PC-9 (cell line): ENCODE measurements at regions not wholly inside any gene's neighbourhood (a gene's known extent, or its start where the extent isn't known, plus 50 kb on each side); places are given as distances from the start of the nearest gene placed in this dataset.

Experiments used
- BruUV-seq: library from RNA; stranded (reverse); fragments of 400-500 nt; replicated peaks from 2 replicates; lab custom pipeline; 2021; lab: Mats Ljungman, UMichigan
- CTCF ChIA-PET: fragments of 300-600 bp; sonication (Branson Sonifier 250); formaldehyde crosslinking; loops from one replicate; lab custom pipeline; 2022; ENCODE audit warnings: antibody characterized with exemption; lab: Charles Lee
- POLR2A ChIA-PET: fragments of 300-600 bp; sonication (Branson Sonifier 250); formaldehyde crosslinking; loops from one replicate; lab custom pipeline; 2022; ENCODE audit warnings: antibody characterized with exemption; ENCODE audit not compliant: unreplicated experiment; lab: Charles Lee
- DNase-seq, 2 experiments: peaks; one replicate each; pipeline versions ENCODE4 v3.0.0 to v3.0.0-alpha.2; 2015 to 2022; ENCODE audit warnings: mixed read lengths in 1 of 2
- H2AFZ ChIP-seq: fragments of 200-600 bp; sonication (generic); 2 replicates; pipeline ENCODE4 v1.8.1; 2017; ENCODE audit warnings: antibody characterized with exemption
- H3F3A ChIP-seq: fragments of 200-600 bp; sonication (generic); 2 replicates; pipeline ENCODE4 v1.8.1; 2017; ENCODE audit warnings: antibody characterized with exemption, mild to moderate bottlenecking, low read depth; ENCODE audit not compliant: insufficient read depth
- H3K27ac ChIP-seq: fragments of 200-600 bp; sonication (generic); 2 replicates; pipeline ENCODE4 v1.6.1; 2016; ENCODE audit warnings: mixed run types
- H3K27me3 ChIP-seq: fragments of 200-600 bp; sonication (generic); 2 replicates; pipeline ENCODE4 v1.6.1; 2016; ENCODE audit warnings: low read depth, mixed run types; ENCODE audit not compliant: insufficient read depth
- H3K36me3 ChIP-seq: fragments of 200-600 bp; sonication (generic); 2 replicates; pipeline ENCODE4 v1.6.1; 2016; ENCODE audit warnings: low read depth, mixed run types
- H3K4me1 ChIP-seq: fragments of 200-600 bp; sonication (generic); replicated peaks from 2 replicates; pipeline ENCODE4 v1.6.1; 2016; ENCODE audit warnings: mixed run types; ENCODE audit not compliant: insufficient read depth
- H3K4me2 ChIP-seq: fragments of 200-600 bp; sonication (generic); 2 replicates; pipeline ENCODE4 v1.6.1; 2017; ENCODE audit warnings: mixed run types
- H3K4me3 ChIP-seq: fragments of 200-600 bp; sonication (generic); 2 replicates; pipeline ENCODE4 v1.6.1; 2016; ENCODE audit warnings: mixed run types
- H3K79me2 ChIP-seq: fragments of 200-600 bp; sonication (generic); 2 replicates; pipeline ENCODE4 v1.6.1; 2017; ENCODE audit warnings: low read depth, mixed run types
- H3K9me2 ChIP-seq: fragments of 200-600 bp; sonication (generic); 2 replicates; pipeline ENCODE4 v1.8.1; 2017; ENCODE audit warnings: mild to moderate bottlenecking; ENCODE audit not compliant: insufficient read depth
- H3K9me3 ChIP-seq: fragments of 200-600 bp; sonication (generic); 2 replicates; pipeline ENCODE4 v1.8.1; 2016; ENCODE audit warnings: low read depth; ENCODE audit not compliant: insufficient read depth
- H4K20me1 ChIP-seq: fragments of 200-600 bp; sonication (generic); 2 replicates; pipeline ENCODE4 v1.8.1; 2017; ENCODE audit not compliant: insufficient read depth
- CTCF ChIP-seq: fragments of 200-600 bp; sonication (generic); conservative IDR thresholded peaks from 2 replicates; pipeline ENCODE4 v1.6.1; 2017; ENCODE audit warnings: mixed run types, antibody characterized with exemption, mild to moderate bottlenecking, moderate library complexity
- EZH2 ChIP-seq: fragments of 200-600 bp; sonication (generic); IDR thresholded peaks from 2 replicates; pipeline ENCODE4 v1.8.0; 2017; ENCODE audit warnings: antibody characterized with exemption, low read depth
- intact Hi-C: fragments of 100-400 bp; cut with micrococcal nuclease; formaldehyde crosslinking; loops from one replicate; pipeline ENCODE4 v1.10.0; 2022; ENCODE audit not compliant: unreplicated experiment

- BruUV-seq: no TSS peak
- intact Hi-C loops: no loop called here
- no peaks in the 10 kb centered on the region for H3F3A ChIP-seq
- no peak overlapping the region for H3K4me3 ChIP-seq
- no peaks in the 10 kb centered on the region for H3K4me1 ChIP-seq
- no peaks in the 10 kb centered on the region for H3K27me3 ChIP-seq
- no peak overlapping the region for H3K4me2 ChIP-seq
- DNase-seq: no peak
- 0 out of 2 replicates have a peak, but pooled peaks cover 2% of the 10 kb centered on the region for H3K9me2 ChIP-seq
- no peak overlapping the region for H2AFZ ChIP-seq
- POLR2A ChIA-PET: interaction anchor here (0.6 kb wide), 1 partner anchor 132 kb away, joined by 3 read pairs; no protein-coding TSS in a partner anchor
- no peaks in the 10 kb centered on the region for H3K36me3 ChIP-seq
- TF ChIP-seq EZH2: no peak
- TF ChIP-seq CTCF: no peak
- no peaks in the 10 kb centered on the region for H3K79me2 ChIP-seq
- no peaks in the 10 kb centered on the region for H3K9me3 ChIP-seq
- CTCF ChIA-PET: no interaction called here
- no peak overlapping the region for H3K27ac ChIP-seq
- no peaks in the 10 kb centered on the region for H4K20me1 ChIP-seq
These were observed 227.6 kb upstream of the STEAP1 start for GRCh38 chr7:89926701-89927100.

- Histone ChIP-seq H3K27ac (no peak overlapping the region), H3K9me3 (no peaks in the 10 kb centered on the region), H3K4me3 (no peak overlapping the region), H3K4me2 (no peak overlapping the region), H3K79me2 (no peaks in the 10 kb centered on the region), H2AFZ (no peak overlapping the region), H3K9me2 (0 out of 2 replicates have a peak, but pooled peaks cover 4% of the 10 kb centered on the region), H3K4me1 (no peaks in the 10 kb centered on the region), H3K36me3 (no peaks in the 10 kb centered on the region), H3K27me3 (no peaks in the 10 kb centered on the region), H3F3A (no peaks in the 10 kb centered on the region), H4K20me1 (no peaks in the 10 kb centered on the region)
- intact Hi-C loops: no loop called here
- ChIA-PET POLR2A (no interaction called here), CTCF (interaction anchor here (0.7 kb wide), 1 partner anchor 176 kb away, joined by 3 read pairs; no protein-coding TSS in a partner anchor)
- no TSS peak for BruUV-seq
- DNase-seq: no peak
- TF ChIP-seq CTCF (no peak), EZH2 (no peak)
These were observed 226.5 kb upstream of the STEAP1 start for GRCh38 chr7:89927762-89928161.

GRCh38 chr7:89928451-89928850, 225.8 kb upstream of the STEAP1 start:
- Histone ChIP-seq H3K27me3 (no peaks in the 10 kb centered on the region), H3K4me3 (no peak overlapping the region), H3K79me2 (no peaks in the 10 kb centered on the region), H3K4me2 (no peak overlapping the region), H3K27ac (no peak overlapping the region), H3F3A (no peaks in the 10 kb centered on the region), H3K36me3 (no peaks in the 10 kb centered on the region), H3K9me3 (no peaks in the 10 kb centered on the region), H3K4me1 (no peaks in the 10 kb centered on the region), H3K9me2 (0 out of 2 replicates have a peak, but pooled peaks cover 4% of the 10 kb centered on the region), H4K20me1 (no peaks in the 10 kb centered on the region), H2AFZ (no peak overlapping the region)
- ChIA-PET CTCF (interaction anchor here (0.7 kb wide), 1 partner anchor 175 kb away, joined by 3 read pairs; no protein-coding TSS in a partner anchor), POLR2A (no interaction called here)
- intact Hi-C loops: no loop called here
- no TSS peak for BruUV-seq
- no peak for DNase-seq
- TF ChIP-seq CTCF (no peak), EZH2 (no peak)
